PC-9 (cell line): ENCODE measurements at regions not wholly inside any gene's neighbourhood (a gene's known extent, or its start where the extent isn't known, plus 50 kb on each side); places are given as distances from the start of the nearest gene placed in this dataset.
"Not testable (repeated sequence)": the region's sequence is repeated elsewhere in the genome, so short reads cannot be mapped to it uniquely, and the experiment has no call there.

Source experiments
- BruUV-seq: library from RNA; stranded (reverse); fragments of 400-500 nt; replicated peaks from 2 replicates; lab custom pipeline; 2021; lab: Mats Ljungman, UMichigan
- CTCF ChIA-PET: fragments of 300-600 bp; sonication (Branson Sonifier 250); formaldehyde crosslinking; loops from one replicate; lab custom pipeline; 2022; ENCODE audit warnings: antibody characterized with exemption; lab: Charles Lee
- POLR2A ChIA-PET: fragments of 300-600 bp; sonication (Branson Sonifier 250); formaldehyde crosslinking; loops from one replicate; lab custom pipeline; 2022; ENCODE audit warnings: antibody characterized with exemption; ENCODE audit not compliant: unreplicated experiment; lab: Charles Lee
- DNase-seq, 2 experiments: peaks; one replicate each; pipeline versions ENCODE4 v3.0.0 to v3.0.0-alpha.2; 2015 to 2022; ENCODE audit warnings: mixed read lengths in 1 of 2
- H2AFZ ChIP-seq: fragments of 200-600 bp; sonication (generic); 2 replicates; pipeline ENCODE4 v1.8.1; 2017; ENCODE audit warnings: antibody characterized with exemption
- H3F3A ChIP-seq: fragments of 200-600 bp; sonication (generic); 2 replicates; pipeline ENCODE4 v1.8.1; 2017; ENCODE audit warnings: antibody characterized with exemption, mild to moderate bottlenecking, low read depth; ENCODE audit not compliant: insufficient read depth
- H3K27ac ChIP-seq: fragments of 200-600 bp; sonication (generic); 2 replicates; pipeline ENCODE4 v1.6.1; 2016; ENCODE audit warnings: mixed run types
- H3K27me3 ChIP-seq: fragments of 200-600 bp; sonication (generic); 2 replicates; pipeline ENCODE4 v1.6.1; 2016; ENCODE audit warnings: low read depth, mixed run types; ENCODE audit not compliant: insufficient read depth
- H3K36me3 ChIP-seq: fragments of 200-600 bp; sonication (generic); 2 replicates; pipeline ENCODE4 v1.6.1; 2016; ENCODE audit warnings: low read depth, mixed run types
- H3K4me1 ChIP-seq: fragments of 200-600 bp; sonication (generic); replicated peaks from 2 replicates; pipeline ENCODE4 v1.6.1; 2016; ENCODE audit warnings: mixed run types; ENCODE audit not compliant: insufficient read depth
- H3K4me2 ChIP-seq: fragments of 200-600 bp; sonication (generic); 2 replicates; pipeline ENCODE4 v1.6.1; 2017; ENCODE audit warnings: mixed run types
- H3K4me3 ChIP-seq: fragments of 200-600 bp; sonication (generic); 2 replicates; pipeline ENCODE4 v1.6.1; 2016; ENCODE audit warnings: mixed run types
- H3K79me2 ChIP-seq: fragments of 200-600 bp; sonication (generic); 2 replicates; pipeline ENCODE4 v1.6.1; 2017; ENCODE audit warnings: low read depth, mixed run types
- H3K9me2 ChIP-seq: fragments of 200-600 bp; sonication (generic); 2 replicates; pipeline ENCODE4 v1.8.1; 2017; ENCODE audit warnings: mild to moderate bottlenecking; ENCODE audit not compliant: insufficient read depth
- H3K9me3 ChIP-seq: fragments of 200-600 bp; sonication (generic); 2 replicates; pipeline ENCODE4 v1.8.1; 2016; ENCODE audit warnings: low read depth; ENCODE audit not compliant: insufficient read depth
- H4K20me1 ChIP-seq: fragments of 200-600 bp; sonication (generic); 2 replicates; pipeline ENCODE4 v1.8.1; 2017; ENCODE audit not compliant: insufficient read depth
- EZH2 ChIP-seq: fragments of 200-600 bp; sonication (generic); IDR thresholded peaks from 2 replicates; pipeline ENCODE4 v1.8.0; 2017; ENCODE audit warnings: antibody characterized with exemption, low read depth
- intact Hi-C: fragments of 100-400 bp; cut with micrococcal nuclease; formaldehyde crosslinking; loops from one replicate; pipeline ENCODE4 v1.10.0; 2022; ENCODE audit not compliant: unreplicated experiment
- TF ChIP-seq, protein P1 (sequence below): fragments of 200-600 bp; sonication (generic); conservative IDR thresholded peaks from 2 replicates; pipeline ENCODE4 v1.6.1; 2017; ENCODE audit warnings: mixed run types, antibody characterized with exemption, mild to moderate bottlenecking, moderate library complexity

- Histone ChIP-seq H3K4me3 (no peak overlapping the region), H2AFZ (no peak overlapping the region), H3K9me2 (no peaks in the 10 kb centered on the region), H3K4me2 (no peak overlapping the region), H3K36me3 (no peaks in the 10 kb centered on the region), H3K27me3 (no peaks in the 10 kb centered on the region), H4K20me1 (no peaks in the 10 kb centered on the region), H3F3A (no peaks in the 10 kb centered on the region), H3K79me2 (no peaks in the 10 kb centered on the region), H3K9me3 (no peaks in the 10 kb centered on the region), H3K27ac (no peak overlapping the region), H3K4me1 (no peaks in the 10 kb centered on the region)
- no peak for DNase-seq
- ChIA-PET POLR2A (no interaction called here), CTCF (no interaction called here)
- no TSS peak for BruUV-seq
- intact Hi-C loops: no loop called here
- no peak for TF ChIP-seq EZH2
- TF ChIP-seq, protein P1, sequence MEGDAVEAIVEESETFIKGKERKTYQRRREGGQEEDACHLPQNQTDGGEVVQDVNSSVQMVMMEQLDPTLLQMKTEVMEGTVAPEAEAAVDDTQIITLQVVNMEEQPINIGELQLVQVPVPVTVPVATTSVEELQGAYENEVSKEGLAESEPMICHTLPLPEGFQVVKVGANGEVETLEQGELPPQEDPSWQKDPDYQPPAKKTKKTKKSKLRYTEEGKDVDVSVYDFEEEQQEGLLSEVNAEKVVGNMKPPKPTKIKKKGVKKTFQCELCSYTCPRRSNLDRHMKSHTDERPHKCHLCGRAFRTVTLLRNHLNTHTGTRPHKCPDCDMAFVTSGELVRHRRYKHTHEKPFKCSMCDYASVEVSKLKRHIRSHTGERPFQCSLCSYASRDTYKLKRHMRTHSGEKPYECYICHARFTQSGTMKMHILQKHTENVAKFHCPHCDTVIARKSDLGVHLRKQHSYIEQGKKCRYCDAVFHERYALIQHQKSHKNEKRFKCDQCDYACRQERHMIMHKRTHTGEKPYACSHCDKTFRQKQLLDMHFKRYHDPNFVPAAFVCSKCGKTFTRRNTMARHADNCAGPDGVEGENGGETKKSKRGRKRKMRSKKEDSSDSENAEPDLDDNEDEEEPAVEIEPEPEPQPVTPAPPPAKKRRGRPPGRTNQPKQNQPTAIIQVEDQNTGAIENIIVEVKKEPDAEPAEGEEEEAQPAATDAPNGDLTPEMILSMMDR: no peak
These were observed 148.0 kb upstream of the FREM1 start for GRCh38 chr9:15058236-15058635.

DNA sequence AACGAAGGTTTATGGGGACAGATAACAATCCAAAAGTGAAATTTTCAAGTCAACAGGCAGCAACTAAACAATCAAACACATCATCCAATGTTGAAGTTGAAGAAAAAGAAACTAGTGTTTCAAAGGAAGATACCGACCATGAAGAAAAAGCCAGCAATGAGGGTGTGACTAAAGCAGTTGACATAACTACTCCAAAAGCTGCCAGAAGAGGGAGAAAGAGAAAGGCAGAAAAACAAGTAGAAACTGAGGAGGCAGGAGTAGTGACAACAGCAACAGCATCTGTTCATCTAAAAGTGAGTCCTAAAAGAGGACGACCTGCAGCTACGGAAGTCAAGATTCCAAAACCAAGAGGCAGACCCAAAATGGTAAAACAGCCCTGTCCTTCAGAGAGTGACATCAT lies 145.1 kb upstream of the FREM1 start:
- H3K36me3 ChIP-seq, H4K20me1 ChIP-seq, intact Hi-C loops, H3K27ac ChIP-seq, BruUV-seq, H3K79me2 ChIP-seq, H3F3A ChIP-seq, H3K9me3 ChIP-seq, CTCF ChIA-PET, POLR2A ChIA-PET, H3K4me3 ChIP-seq, H3K27me3 ChIP-seq, H3K4me1 ChIP-seq, H3K9me2 ChIP-seq, H3K4me2 ChIP-seq, H2AFZ ChIP-seq, DNase-seq: not testable (repeated sequence)

DNA sequence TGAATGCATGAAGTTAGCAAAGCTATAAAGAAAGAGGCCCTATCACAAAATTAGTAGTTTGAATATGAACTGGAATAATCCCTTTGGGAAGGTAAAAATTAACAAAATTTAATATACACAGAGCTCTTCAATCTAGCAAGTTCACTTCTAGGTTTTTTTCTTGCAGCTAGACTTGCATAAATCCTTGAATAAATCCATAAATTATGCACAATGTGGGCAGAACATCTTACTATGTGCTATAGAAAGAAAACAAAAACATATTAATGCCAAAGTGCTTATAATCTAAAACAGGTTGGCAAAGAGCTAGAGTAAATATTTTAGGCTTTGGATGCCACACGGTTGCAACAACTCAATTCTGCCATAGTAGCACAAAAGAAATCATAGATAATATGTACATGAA lies 138.5 kb upstream of the FREM1 start:
- TF ChIP-seq, protein P1: no peak
- no peak for TF ChIP-seq EZH2
- CTCF ChIA-PET: no interaction called here
- Histone ChIP-seq H3K27ac (no peak overlapping the region), H4K20me1 (no peaks in the 10 kb centered on the region), H3K4me1 (no peaks in the 10 kb centered on the region), H3K4me3 (no peak overlapping the region), H3K27me3 (no peaks in the 10 kb centered on the region), H2AFZ (no peak overlapping the region), H3K4me2 (no peak overlapping the region), H3K79me2 (no peaks in the 10 kb centered on the region), H3K36me3 (no peaks in the 10 kb centered on the region), H3K9me2 (no peaks in the 10 kb centered on the region), H3K9me3 (no peaks in the 10 kb centered on the region), H3F3A (no peaks in the 10 kb centered on the region)
- POLR2A ChIA-PET: no interaction called here
- no peak for DNase-seq
- intact Hi-C loops: no loop called here
- no TSS peak for BruUV-seq

DNA sequence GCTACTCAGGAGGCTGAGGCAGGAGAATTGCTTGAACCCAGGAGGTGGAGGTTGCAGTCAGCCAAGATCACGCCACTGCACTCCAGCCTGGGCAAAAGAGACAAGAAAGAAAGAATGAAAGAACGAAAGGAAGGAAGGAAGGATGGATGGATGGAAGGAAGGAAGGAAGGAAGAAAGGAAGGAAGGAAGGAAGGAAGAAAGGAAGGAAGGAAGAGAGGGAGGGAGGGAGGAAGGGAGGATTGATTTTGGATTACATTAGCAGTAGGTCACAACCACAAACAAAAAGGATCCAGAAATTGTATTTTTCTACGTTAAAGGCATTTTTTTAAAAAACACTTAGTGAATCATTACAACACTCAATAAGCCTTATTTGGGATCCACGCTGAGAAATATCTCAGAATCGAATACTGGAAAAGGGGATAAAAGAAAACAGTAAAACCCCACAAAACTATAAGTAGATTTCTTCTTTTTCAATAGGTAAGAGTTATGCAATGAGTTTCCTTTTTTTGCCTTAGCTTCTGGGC lies 136.9 kb upstream of the FREM1 start:
- Histone ChIP-seq H3K36me3 (no peaks in the 10 kb centered on the region), H3K4me1 (no peaks in the 10 kb centered on the region), H3K9me2 (no peaks in the 10 kb centered on the region), H2AFZ (no peak overlapping the region), H3K79me2 (no peaks in the 10 kb centered on the region), H3K4me2 (no peak overlapping the region), H3K4me3 (no peak overlapping the region), H4K20me1 (no peaks in the 10 kb centered on the region), H3K27me3 (no peaks in the 10 kb centered on the region), H3K27ac (no peak overlapping the region), H3K9me3 (no peaks in the 10 kb centered on the region), H3F3A (no peaks in the 10 kb centered on the region)
- intact Hi-C loops: no loop called here
- ChIA-PET CTCF (no interaction called here), POLR2A (no interaction called here)
- BruUV-seq: no TSS peak
- TF ChIP-seq EZH2: no peak
- TF ChIP-seq, protein P1: no peak
- no peak for DNase-seq
